ENCODE measurements at regions not wholly inside any gene's neighbourhood (a gene's known extent, or its start where the extent isn't known, plus 50 kb on each side); places are given as distances from the start of the nearest gene placed in this dataset.

DNA sequence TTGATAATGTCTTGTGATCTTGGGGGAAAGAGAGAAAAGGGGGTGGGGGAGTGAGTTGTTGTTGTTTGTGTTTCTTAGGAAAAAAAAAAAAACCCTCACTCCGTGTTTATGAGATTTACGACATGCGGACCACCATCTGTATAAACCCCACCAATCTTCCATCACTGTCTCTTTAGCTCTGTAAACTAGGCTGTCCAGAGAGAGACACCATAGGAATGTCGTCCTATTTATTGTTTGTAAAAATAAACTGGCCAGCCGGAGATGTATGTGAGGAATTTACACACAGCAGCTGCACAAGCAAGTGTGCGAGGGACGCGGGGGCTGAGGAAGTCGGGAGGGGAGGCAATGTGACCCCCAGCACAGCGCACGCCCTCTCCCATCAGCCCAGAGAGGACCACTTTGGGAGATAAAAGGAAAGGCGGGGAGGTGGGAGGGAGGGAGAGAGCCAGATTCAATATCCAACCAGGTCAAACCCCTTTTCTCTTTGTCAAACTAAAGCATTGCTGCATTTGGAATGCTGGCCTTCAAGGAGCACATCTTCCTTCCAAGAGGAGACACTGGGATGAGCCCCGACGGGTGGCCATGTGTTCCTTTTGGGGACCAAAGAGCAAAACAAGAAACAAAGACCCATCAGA lies 136.2 kb upstream of the SALL1 start:
- no peak for DNase-seq (ENCODE audit: low read depth)
- TF ChIP-seq, protein P1, sequence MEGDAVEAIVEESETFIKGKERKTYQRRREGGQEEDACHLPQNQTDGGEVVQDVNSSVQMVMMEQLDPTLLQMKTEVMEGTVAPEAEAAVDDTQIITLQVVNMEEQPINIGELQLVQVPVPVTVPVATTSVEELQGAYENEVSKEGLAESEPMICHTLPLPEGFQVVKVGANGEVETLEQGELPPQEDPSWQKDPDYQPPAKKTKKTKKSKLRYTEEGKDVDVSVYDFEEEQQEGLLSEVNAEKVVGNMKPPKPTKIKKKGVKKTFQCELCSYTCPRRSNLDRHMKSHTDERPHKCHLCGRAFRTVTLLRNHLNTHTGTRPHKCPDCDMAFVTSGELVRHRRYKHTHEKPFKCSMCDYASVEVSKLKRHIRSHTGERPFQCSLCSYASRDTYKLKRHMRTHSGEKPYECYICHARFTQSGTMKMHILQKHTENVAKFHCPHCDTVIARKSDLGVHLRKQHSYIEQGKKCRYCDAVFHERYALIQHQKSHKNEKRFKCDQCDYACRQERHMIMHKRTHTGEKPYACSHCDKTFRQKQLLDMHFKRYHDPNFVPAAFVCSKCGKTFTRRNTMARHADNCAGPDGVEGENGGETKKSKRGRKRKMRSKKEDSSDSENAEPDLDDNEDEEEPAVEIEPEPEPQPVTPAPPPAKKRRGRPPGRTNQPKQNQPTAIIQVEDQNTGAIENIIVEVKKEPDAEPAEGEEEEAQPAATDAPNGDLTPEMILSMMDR (IDR thresholded peaks at IDR 0.05; ENCODE audit: insufficient read depth, low read depth, low read length, missing control alignments) = no peak
- H3K4me3 ChIP-seq (ENCODE audit: low read length) = no peak overlapping the region

GRCh38 chr16:51286272-51286671 lies 135.2 kb upstream of the SALL1 start:
- TF ChIP-seq, protein P1 (IDR thresholded peaks at IDR 0.05; ENCODE audit: insufficient read depth, low read depth, low read length, missing control alignments) = no peak
- no peak for DNase-seq (ENCODE audit: low read depth)
- no peak overlapping the region for H3K4me3 ChIP-seq (ENCODE audit: low read length)

DNA sequence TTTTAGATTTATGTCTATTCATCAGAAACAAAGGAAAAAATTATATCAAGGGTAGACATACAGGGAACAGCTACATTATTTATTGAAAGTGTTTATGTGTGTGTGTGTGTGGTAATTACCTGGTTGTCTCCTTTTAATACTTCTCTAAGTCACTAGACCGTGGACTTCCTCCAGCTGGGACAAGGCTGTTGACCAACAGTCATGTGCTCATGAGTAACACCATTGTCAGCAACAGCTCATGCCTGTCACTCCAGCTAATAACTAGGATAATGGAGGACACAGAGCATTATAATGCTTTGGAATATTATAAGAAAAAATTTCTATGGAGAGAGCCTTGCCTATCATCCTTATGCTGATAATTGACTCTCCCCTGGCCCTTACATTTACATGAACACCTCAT lies 125.3 kb upstream of the SALL1 start:
- DNase-seq (ENCODE audit: low read depth) = peak; percentile 53
- TF ChIP-seq, protein P1 (IDR thresholded peaks at IDR 0.05; ENCODE audit: insufficient read depth, low read depth, low read length, missing control alignments) = no peak
- no peak overlapping the region for H3K4me3 ChIP-seq (ENCODE audit: low read length)

DNA sequence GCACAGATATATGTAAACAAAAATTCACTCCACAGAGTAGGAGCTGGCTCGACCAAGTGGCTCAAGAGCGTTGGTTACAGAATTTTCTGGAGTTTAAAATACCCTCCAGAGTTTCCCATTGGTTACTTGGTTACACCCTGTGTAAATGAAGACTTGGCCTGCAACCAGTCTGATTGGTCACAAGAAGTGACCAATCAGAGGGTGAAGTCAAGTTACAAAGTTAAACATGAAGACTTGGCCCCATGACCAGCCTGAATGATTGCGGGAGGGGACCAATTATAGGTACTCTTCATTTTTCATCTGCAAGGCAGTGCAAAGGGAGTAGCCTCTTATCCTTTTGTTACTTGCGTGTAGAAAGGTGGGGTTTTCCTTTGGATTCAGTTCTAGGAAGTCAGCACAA lies 121.3 kb upstream of the SALL1 start:
- DNase-seq (ENCODE audit: low read depth) = no peak
- TF ChIP-seq, protein P1 (IDR thresholded peaks at IDR 0.05; ENCODE audit: insufficient read depth, low read depth, low read length, missing control alignments) = no peak
- no peak overlapping the region for H3K4me3 ChIP-seq (ENCODE audit: low read length)

DNA sequence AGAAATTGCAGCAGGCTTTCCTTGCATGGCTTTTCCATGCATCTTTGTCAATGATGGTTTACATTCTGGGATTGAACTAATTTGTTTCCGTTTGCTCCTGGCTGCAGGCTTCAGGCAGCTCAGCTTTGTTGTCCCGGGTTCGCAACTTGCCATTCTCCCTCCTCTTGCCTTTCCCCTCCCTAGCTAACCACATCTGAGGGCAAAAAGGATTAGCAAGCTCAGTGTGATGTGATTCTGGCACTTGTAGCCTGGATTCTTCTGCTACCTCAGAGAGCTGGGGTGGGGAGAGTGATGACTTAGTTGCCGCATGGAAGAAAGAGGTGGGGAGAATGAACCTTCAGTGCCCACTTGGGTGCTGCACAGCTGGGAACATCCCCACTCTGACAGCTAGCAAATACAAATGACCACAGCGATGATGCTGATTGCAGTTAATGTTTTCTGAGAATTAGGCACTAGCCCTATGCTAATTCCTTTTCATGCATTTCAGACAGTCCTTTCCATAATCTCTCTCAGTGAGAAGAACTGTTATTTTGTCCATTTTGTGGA lies 120.2 kb upstream of the SALL1 start:
- TF ChIP-seq, protein P1 (IDR thresholded peaks at IDR 0.05; ENCODE audit: insufficient read depth, low read depth, low read length, missing control alignments) = no peak

DNA sequence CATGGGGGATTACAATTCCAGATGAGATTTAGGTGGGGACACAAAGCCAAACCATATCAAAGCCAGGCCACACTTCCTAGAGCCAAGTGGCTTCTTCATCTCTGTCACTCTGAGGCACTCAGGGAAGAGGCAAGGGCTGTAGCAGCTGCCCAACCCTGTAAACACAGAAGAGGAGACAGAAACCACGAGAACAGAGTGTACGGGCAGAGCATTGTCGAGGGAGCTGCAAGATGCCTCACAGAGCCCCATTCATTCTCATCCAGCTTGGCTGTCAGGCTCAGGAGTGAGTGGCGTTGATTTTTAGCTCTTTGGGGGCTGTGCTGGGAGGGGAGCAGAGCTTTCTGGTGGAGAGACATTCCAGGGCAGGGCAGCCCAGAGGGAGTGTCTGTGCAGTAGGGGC lies 117.2 kb upstream of the SALL1 start:
- TF ChIP-seq, protein P1 (IDR thresholded peaks at IDR 0.05; ENCODE audit: insufficient read depth, low read depth, low read length, missing control alignments) = no peak
- H3K4me3 ChIP-seq (ENCODE audit: low read length) = no peak overlapping the region
- DNase-seq (ENCODE audit: low read depth) = no peak

More for the DNA sequence above, 120.2 kb upstream of the SALL1 start:
- no peak for DNase-seq (ENCODE audit: low read depth)
- H3K4me3 ChIP-seq (ENCODE audit: low read length) = no peak overlapping the region

DNA sequence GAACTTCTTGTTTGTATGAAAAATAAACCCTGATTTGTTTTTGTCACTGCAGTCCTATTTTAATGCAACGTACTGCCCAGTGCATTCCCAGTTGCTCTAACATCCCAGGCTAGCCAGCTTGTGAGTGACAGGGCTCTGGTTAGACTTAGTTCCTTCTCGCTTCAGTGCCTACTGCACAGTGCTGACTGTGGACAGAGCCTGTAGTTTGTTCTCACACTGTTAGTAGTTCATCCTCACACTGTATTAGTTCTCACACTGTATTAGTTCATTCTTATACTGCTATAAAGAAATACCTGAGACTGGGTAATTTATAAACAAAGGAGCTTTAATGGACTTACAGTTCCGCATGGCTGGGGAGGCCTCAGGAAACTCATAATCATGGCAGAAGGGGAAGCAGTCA lies 116.6 kb upstream of the SALL1 start:
- no peak for DNase-seq (ENCODE audit: low read depth)
- H3K4me3 ChIP-seq (ENCODE audit: low read length) = no peak overlapping the region
- TF ChIP-seq, protein P1 (IDR thresholded peaks at IDR 0.05; ENCODE audit: insufficient read depth, low read depth, low read length, missing control alignments) = no peak

Measured in epithelial cell of esophagus (primary cell).